NCI-H748 (cell line): ENCODE measurements at regions not wholly inside any gene's neighbourhood (a gene's known extent, or its start where the extent isn't known, plus 50 kb on each side); places are given as distances from the start of the nearest gene placed in this dataset.
A peak's percentile ranks its signal among the peaks of the same experiment; 100 is the strongest.
"Not testable (repeated sequence)": the region's sequence is repeated elsewhere in the genome, so short reads cannot be mapped to it uniquely, and the experiment has no call there.

ENCODE experiments used
- DNase-seq: peaks from one replicate; lab custom pipeline; 2025; ENCODE audit not compliant: unreplicated experiment; lab: John Stamatoyannopoulos, UW

- DNase-seq, result no peak
Measured at GRCh38 chr6:145132709-145133108, 602.6 kb downstream of the EPM2A start.

GRCh38 chr6:145135702-145136101 is 599.6 kb downstream of the EPM2A start:
- DNase-seq, result no peak

GRCh38 chr6:145137425-145137824 is 597.9 kb downstream of the EPM2A start:
- DNase-seq, result peak; percentile 17

GRCh38 chr6:145138469-145139139 is 596.7 kb downstream of the EPM2A start:
- DNase-seq, result no peak

- peak; percentile 63 for DNase-seq
Measured at GRCh38 chr6:145139140-145139850, 596.0 kb downstream of the EPM2A start.

GRCh38 chr6:145139895-145140294 is 595.4 kb downstream of the EPM2A start:
- DNase-seq, result no peak

- no peak for DNase-seq
Measured at GRCh38 chr6:145141572-145141971, 593.7 kb downstream of the EPM2A start.

GRCh38 chr6:145142958-145143357 is 592.4 kb downstream of the EPM2A start:
- no peak for DNase-seq

GRCh38 chr6:145143379-145143778 is 591.9 kb downstream of the EPM2A start:
- DNase-seq, result no peak

GRCh38 chr6:145147559-145147958 is 587.8 kb downstream of the EPM2A start:
- no peak for DNase-seq

- no peak for DNase-seq
Measured at GRCh38 chr6:145147981-145148749, 587.2 kb downstream of the EPM2A start.

GRCh38 chr6:145148776-145149175 is 586.5 kb downstream of the EPM2A start:
- no peak for DNase-seq

- no peak for DNase-seq
Measured at GRCh38 chr6:145151624-145152023, 583.7 kb downstream of the EPM2A start.

- DNase-seq, result no peak
Measured at GRCh38 chr6:145153495-145153894, 581.8 kb downstream of the EPM2A start.

GRCh38 chr6:145155411-145155810 is 579.9 kb downstream of the EPM2A start:
- no peak for DNase-seq

GRCh38 chr6:145155873-145156782 is 579.2 kb downstream of the EPM2A start:
- no peak for DNase-seq

- not testable (repeated sequence) for DNase-seq
Measured at GRCh38 chr6:145158636-145159035, 576.7 kb downstream of the EPM2A start.

- DNase-seq, result no peak
Measured at GRCh38 chr6:145159921-145160320, 575.4 kb downstream of the EPM2A start.

GRCh38 chr6:145161501-145161900 is 573.8 kb downstream of the EPM2A start:
- no peak for DNase-seq

- DNase-seq, result no peak
Measured at GRCh38 chr6:145169726-145170224, 565.5 kb downstream of the EPM2A start.

GRCh38 chr6:145175470-145175869 is 559.9 kb downstream of the EPM2A start:
- no peak for DNase-seq
